SK-N-SH treated with all-trans-retinoic acid at 6 μM for 48 hours (cell line): ENCODE measurements at regions not wholly inside any gene's neighbourhood (a gene's known extent, or its start where the extent isn't known, plus 50 kb on each side); places are given as distances from the start of the nearest gene placed in this dataset.
"Not testable (repeated sequence)": the region's sequence is repeated elsewhere in the genome, so short reads cannot be mapped to it uniquely, and the experiment has no call there.

Experiments
- ATAC-seq: fragments of 200-7000 bp; cut with Tn5 transposase; 3 replicates; pipeline ENCODE4 v1.9.1; 2020; ENCODE audit warnings: mild to moderate bottlenecking, moderate library complexity
- ARNTL ChIP-seq: fragments of 450-650 bp; formaldehyde crosslinking; IDR thresholded peaks from 2 replicates; pipeline ENCODE4 v1.5.0; 2020; ENCODE audit warnings: low read depth, mild to moderate bottlenecking, moderate library complexity, borderline replicate concordance
- BACH2 ChIP-seq: fragments of 250-450 bp; sonication (Bioruptor Pico); IDR thresholded peaks from 2 replicates; pipeline ENCODE4 v1.9.0; 2021; ENCODE audit warnings: mild to moderate bottlenecking, borderline replicate concordance
- CSDC2 ChIP-seq: fragments of 250-450 bp; sonication (Bioruptor Pico); IDR thresholded peaks from 2 replicates; pipeline ENCODE4 v1.5.0; 2020; ENCODE audit warnings: mild to moderate bottlenecking, moderate library complexity
- ESRRG ChIP-seq: fragments of 250-450 bp; sonication (Bioruptor Pico); IDR thresholded peaks from 2 replicates; pipeline ENCODE4 v1.6.1; 2021; ENCODE audit warnings: mild to moderate bottlenecking
- GLIS3 ChIP-seq: fragments of 250-450 bp; sonication (Bioruptor Pico); IDR thresholded peaks from 2 replicates; pipeline ENCODE4 v1.5.0; 2020; ENCODE audit warnings: mild to moderate bottlenecking, moderate library complexity
- ISL1 ChIP-seq: fragments of 250-450 bp; sonication (Bioruptor Pico); IDR thresholded peaks from 2 replicates; pipeline ENCODE4 v2.1.2; 2022; ENCODE audit warnings: mild to moderate bottlenecking, moderate library complexity
- OSR1 ChIP-seq: fragments of 250-450 bp; sonication (Bioruptor Pico); IDR thresholded peaks from 2 replicates; pipeline ENCODE4 v1.8.0; 2022; ENCODE audit warnings: moderate library complexity, mild to moderate bottlenecking, inconsistent platforms
- PPARA ChIP-seq: fragments of 250-450 bp; sonication (Bioruptor Pico); IDR thresholded peaks from 2 replicates; pipeline ENCODE4 v1.5.0; 2020; ENCODE audit warnings: mild to moderate bottlenecking, borderline replicate concordance
- RARB ChIP-seq: fragments of 250-450 bp; sonication (Bioruptor Pico); IDR thresholded peaks from 2 replicates; pipeline ENCODE4 v1.8.0; 2021; ENCODE audit warnings: mild to moderate bottlenecking, moderate library complexity
- SNAI2 ChIP-seq: fragments of 250-450 bp; sonication (Bioruptor Pico); IDR thresholded peaks from 2 replicates; pipeline ENCODE4 v1.5.0; 2020; ENCODE audit warnings: mild to moderate bottlenecking, moderate library complexity
- TCF4 ChIP-seq: fragments of 250-450 bp; sonication (Bioruptor Pico); IDR thresholded peaks from 2 replicates; pipeline ENCODE4 v1.8.0; 2021; ENCODE audit warnings: mild to moderate bottlenecking, moderate library complexity, borderline replicate concordance
- TOX ChIP-seq: fragments of 250-450 bp; sonication (Bioruptor Pico); IDR thresholded peaks from 2 replicates; pipeline ENCODE4 v1.8.0; 2021; ENCODE audit warnings: mild to moderate bottlenecking, moderate library complexity, borderline replicate concordance
- ZFP3 ChIP-seq: fragments of 250-450 bp; sonication (Bioruptor Pico); IDR thresholded peaks from 2 replicates; pipeline ENCODE4 v1.5.0; 2020; ENCODE audit warnings: mild to moderate bottlenecking, moderate library complexity
- ZFP30 ChIP-seq: fragments of 450-650 bp; formaldehyde crosslinking; IDR thresholded peaks from 2 replicates; pipeline ENCODE4 v1.5.0; 2022; ENCODE audit warnings: mild to moderate bottlenecking, moderate library complexity
- ZNF70 ChIP-seq: fragments of 450-650 bp; formaldehyde crosslinking; IDR thresholded peaks from 2 replicates; pipeline ENCODE4 v1.5.0; 2020; ENCODE audit warnings: mild to moderate bottlenecking, moderate library complexity
- ZNF8 ChIP-seq: fragments of 450-650 bp; formaldehyde crosslinking; IDR thresholded peaks from 2 replicates; pipeline ENCODE4 v1.5.0; 2020; ENCODE audit warnings: mild to moderate bottlenecking, moderate library complexity
- TF ChIP-seq, protein P1 (sequence below): fragments of 250-450 bp; sonication (Bioruptor Pico); IDR thresholded peaks from 2 replicates; pipeline ENCODE4 v1.5.1; 2021; ENCODE audit warnings: mild to moderate bottlenecking, moderate library complexity
- TF ChIP-seq, protein P2 (sequence below): fragments of 250-450 bp; sonication (Bioruptor Pico); IDR thresholded peaks from 2 replicates; pipeline ENCODE4 v1.8.0; 2021; ENCODE audit warnings: low read depth, mild to moderate bottlenecking, moderate library complexity, borderline replicate concordance
- TF ChIP-seq, protein P3 (sequence below): fragments of 250-450 bp; sonication (Bioruptor Pico); IDR thresholded peaks from 2 replicates; pipeline ENCODE4 v1.8.0; 2020; ENCODE audit warnings: mild to moderate bottlenecking, moderate library complexity, borderline replicate concordance
- TF ChIP-seq, protein P4 (sequence below): fragments of 250-450 bp; sonication (Bioruptor Pico); IDR thresholded peaks from 2 replicates; pipeline ENCODE4 v1.5.1; 2020; ENCODE audit warnings: low read depth, mild to moderate bottlenecking, moderate library complexity
- TF ChIP-seq, protein P5 (sequence below): fragments of 250-450 bp; sonication (Bioruptor Pico); IDR thresholded peaks from 2 replicates; pipeline ENCODE4 v1.5.0; 2020; ENCODE audit warnings: mild to moderate bottlenecking, moderate library complexity

DNA sequence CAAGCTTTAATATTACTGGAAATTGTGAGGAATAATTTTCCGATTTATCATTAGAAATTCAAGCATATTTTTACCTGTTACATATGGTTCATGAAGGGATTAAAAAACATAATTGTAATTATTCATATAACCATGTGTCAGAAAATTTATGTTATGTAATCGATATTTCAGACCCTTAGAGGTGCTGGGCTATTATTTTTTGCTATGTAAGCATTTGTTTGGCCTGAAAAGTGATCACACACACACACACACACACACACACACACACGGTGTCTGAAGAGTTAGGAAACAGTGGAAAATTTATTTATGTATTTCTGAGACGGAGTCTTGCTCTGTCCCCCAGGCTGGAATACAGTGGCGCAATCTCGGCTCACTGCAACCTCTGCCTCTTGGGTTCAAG is 375.5 kb downstream of the PTH2R start:
- TF ChIP-seq, protein P1, sequence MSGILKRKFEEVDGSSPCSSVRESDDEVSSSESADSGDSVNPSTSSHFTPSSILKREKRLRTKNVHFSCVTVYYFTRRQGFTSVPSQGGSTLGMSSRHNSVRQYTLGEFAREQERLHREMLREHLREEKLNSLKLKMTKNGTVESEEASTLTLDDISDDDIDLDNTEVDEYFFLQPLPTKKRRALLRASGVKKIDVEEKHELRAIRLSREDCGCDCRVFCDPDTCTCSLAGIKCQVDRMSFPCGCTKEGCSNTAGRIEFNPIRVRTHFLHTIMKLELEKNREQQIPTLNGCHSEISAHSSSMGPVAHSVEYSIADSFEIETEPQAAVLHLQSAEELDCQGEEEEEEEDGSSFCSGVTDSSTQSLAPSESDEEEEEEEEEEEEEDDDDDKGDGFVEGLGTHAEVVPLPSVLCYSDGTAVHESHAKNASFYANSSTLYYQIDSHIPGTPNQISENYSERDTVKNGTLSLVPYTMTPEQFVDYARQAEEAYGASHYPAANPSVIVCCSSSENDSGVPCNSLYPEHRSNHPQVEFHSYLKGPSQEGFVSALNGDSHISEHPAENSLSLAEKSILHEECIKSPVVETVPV (CRISPR knock-in tag), result no peak
- TF ChIP-seq ZFP30, result no peak
- TF ChIP-seq, all 23 proteins: peak for 0
- ATAC-seq, result no peak

DNA sequence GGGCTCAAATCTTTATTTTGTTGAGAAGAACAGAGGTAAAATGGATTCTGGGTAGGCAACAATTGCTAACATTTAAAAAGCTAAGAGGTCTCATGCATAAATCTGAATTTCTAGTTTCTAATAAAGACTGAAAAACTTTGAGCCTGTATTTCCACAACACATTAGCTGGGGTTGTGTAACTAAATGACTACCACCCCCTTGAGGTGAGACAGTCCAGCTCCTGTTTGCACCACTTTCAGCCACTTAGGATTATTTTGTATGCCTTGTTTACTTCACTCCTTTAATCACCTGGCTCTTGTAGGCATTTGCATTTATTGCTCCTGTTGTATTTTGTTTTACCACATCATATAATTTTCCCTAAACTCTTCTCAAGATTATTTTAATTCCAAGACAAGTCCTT is 376.6 kb downstream of the PTH2R start:
- TF ChIP-seq SNAI2 (CRISPR knock-in tag) (no peak), ARNTL (CRISPR knock-in tag) (no peak), PPARA (CRISPR knock-in tag) (no peak), RARB (CRISPR knock-in tag) (no peak), TOX (CRISPR knock-in tag) (no peak), GLIS3 (CRISPR knock-in tag) (no peak), BACH2 (CRISPR knock-in tag) (no peak), ISL1 (CRISPR knock-in tag) (no peak), OSR1 (CRISPR knock-in tag) (no peak)
- TF ChIP-seq, protein P2, sequence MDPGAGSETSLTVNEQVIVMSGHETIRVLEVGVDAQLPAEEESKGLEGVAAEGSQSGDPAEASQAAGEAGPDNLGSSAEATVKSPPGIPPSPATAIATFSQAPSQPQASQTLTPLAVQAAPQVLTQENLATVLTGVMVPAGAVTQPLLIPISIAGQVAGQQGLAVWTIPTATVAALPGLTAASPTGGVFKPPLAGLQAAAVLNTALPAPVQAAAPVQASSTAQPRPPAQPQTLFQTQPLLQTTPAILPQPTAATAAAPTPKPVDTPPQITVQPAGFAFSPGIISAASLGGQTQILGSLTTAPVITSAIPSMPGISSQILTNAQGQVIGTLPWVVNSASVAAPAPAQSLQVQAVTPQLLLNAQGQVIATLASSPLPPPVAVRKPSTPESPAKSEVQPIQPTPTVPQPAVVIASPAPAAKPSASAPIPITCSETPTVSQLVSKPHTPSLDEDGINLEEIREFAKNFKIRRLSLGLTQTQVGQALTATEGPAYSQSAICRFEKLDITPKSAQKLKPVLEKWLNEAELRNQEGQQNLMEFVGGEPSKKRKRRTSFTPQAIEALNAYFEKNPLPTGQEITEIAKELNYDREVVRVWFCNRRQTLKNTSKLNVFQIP (CRISPR knock-in tag), result no peak
- TF ChIP-seq, protein P1 (CRISPR knock-in tag), result no peak
- ATAC-seq, result no peak

DNA sequence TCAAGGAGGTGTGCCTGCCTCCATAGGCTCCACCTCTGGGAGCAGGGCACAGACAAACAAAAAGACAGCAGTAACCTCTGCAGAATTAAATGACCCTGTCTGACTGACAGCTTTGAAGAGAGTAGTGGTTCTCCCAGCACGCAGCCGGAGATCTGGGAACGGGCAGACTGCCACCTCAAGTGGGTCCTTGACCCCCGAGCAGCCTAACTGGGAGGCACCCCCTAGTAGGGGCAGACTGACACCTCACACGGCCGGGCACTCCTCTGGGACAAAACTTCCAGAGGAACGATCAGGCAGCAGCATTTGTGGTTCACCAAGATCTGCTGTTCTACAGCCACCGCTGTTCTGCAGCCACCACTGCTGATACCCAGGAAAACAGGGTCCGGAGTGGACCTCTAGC is 378.2 kb downstream of the PTH2R start:
- not testable (repeated sequence) for ATAC-seq

DNA sequence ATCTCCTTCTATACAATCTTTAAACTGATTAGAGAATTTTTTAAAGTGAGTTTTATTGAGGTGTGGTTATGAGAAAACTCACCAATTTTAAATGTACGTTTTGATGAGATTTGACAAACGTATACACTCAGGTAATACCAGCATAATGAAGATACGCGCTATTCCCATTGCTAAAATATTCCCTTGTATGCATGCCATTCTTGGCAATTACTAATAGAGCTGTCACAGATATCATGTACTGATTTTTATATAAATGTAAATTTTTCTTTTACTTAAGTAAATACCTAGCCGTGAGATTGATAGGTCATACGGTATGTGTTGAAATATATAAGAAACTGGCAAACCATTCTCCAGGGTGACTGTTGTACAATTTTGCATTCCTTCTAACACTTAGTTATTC is 384.7 kb downstream of the PTH2R start:
- no peak for TF ChIP-seq ZNF70
- TF ChIP-seq ZFP30, result no peak
- TF ChIP-seq, protein P3, sequence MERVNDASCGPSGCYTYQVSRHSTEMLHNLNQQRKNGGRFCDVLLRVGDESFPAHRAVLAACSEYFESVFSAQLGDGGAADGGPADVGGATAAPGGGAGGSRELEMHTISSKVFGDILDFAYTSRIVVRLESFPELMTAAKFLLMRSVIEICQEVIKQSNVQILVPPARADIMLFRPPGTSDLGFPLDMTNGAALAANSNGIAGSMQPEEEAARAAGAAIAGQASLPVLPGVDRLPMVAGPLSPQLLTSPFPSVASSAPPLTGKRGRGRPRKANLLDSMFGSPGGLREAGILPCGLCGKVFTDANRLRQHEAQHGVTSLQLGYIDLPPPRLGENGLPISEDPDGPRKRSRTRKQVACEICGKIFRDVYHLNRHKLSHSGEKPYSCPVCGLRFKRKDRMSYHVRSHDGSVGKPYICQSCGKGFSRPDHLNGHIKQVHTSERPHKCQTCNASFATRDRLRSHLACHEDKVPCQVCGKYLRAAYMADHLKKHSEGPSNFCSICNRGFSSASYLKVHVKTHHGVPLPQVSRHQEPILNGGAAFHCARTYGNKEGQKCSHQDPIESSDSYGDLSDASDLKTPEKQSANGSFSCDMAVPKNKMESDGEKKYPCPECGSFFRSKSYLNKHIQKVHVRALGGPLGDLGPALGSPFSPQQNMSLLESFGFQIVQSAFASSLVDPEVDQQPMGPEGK (CRISPR knock-in tag), result no peak
- no peak for TF ChIP-seq SNAI2 (CRISPR knock-in tag)
- TF ChIP-seq, all 23 proteins: peak for 0
- ATAC-seq, result no peak

DNA sequence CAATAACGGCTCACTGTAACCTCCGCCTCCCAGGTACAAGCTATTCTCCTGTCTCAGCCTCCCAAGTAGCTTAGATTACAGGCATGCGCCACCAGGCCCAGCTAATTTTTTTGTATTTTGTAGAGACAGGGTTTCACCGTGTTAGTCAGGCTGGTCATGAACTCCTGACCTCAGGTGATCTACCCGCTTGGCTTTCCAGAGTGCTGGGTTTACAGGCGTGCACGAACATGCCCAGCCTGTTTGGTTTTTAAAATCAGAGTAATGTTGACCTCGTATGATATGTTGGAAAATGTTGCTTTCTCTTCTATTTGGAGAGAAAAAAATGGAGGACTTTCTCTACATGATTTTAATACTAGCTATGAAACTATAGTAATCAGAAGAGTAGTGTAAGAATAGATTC is 386.2 kb downstream of the PTH2R start:
- no peak for ATAC-seq
- no peak for TF ChIP-seq CSDC2 (CRISPR knock-in tag)
- no peak for TF ChIP-seq ZFP3
- no peak for TF ChIP-seq TCF4 (CRISPR knock-in tag)
- no peak for TF ChIP-seq TOX (CRISPR knock-in tag)
- TF ChIP-seq, protein P4, sequence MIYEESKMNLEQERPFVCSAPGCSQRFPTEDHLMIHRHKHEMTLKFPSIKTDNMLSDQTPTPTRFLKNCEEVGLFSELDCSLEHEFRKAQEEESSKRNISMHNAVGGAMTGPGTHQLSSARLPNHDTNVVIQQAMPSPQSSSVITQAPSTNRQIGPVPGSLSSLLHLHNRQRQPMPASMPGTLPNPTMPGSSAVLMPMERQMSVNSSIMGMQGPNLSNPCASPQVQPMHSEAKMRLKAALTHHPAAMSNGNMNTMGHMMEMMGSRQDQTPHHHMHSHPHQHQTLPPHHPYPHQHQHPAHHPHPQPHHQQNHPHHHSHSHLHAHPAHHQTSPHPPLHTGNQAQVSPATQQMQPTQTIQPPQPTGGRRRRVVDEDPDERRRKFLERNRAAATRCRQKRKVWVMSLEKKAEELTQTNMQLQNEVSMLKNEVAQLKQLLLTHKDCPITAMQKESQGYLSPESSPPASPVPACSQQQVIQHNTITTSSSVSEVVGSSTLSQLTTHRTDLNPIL, result no peak
- TF ChIP-seq PPARA (CRISPR knock-in tag), result no peak
- TF ChIP-seq ZNF8 (CRISPR knock-in tag), result no peak
- TF ChIP-seq RARB (CRISPR knock-in tag), result no peak
- TF ChIP-seq ESRRG (CRISPR knock-in tag), result no peak
- TF ChIP-seq, protein P5, sequence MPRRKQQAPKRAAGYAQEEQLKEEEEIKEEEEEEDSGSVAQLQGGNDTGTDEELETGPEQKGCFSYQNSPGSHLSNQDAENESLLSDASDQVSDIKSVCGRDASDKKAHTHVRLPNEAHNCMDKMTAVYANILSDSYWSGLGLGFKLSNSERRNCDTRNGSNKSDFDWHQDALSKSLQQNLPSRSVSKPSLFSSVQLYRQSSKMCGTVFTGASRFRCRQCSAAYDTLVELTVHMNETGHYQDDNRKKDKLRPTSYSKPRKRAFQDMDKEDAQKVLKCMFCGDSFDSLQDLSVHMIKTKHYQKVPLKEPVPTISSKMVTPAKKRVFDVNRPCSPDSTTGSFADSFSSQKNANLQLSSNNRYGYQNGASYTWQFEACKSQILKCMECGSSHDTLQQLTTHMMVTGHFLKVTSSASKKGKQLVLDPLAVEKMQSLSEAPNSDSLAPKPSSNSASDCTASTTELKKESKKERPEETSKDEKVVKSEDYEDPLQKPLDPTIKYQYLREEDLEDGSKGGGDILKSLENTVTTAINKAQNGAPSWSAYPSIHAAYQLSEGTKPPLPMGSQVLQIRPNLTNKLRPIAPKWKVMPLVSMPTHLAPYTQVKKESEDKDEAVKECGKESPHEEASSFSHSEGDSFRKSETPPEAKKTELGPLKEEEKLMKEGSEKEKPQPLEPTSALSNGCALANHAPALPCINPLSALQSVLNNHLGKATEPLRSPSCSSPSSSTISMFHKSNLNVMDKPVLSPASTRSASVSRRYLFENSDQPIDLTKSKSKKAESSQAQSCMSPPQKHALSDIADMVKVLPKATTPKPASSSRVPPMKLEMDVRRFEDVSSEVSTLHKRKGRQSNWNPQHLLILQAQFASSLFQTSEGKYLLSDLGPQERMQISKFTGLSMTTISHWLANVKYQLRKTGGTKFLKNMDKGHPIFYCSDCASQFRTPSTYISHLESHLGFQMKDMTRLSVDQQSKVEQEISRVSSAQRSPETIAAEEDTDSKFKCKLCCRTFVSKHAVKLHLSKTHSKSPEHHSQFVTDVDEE (CRISPR knock-in tag), result no peak
- no peak for TF ChIP-seq GLIS3 (CRISPR knock-in tag)
- TF ChIP-seq, protein P2 (CRISPR knock-in tag), result no peak
